Urinary bladder (tissue), 3 donors: ENCODE measurements at regions not wholly inside any gene's neighbourhood (a gene's known extent, or its start where the extent isn't known, plus 50 kb on each side); places are given as distances from the start of the nearest gene placed in this dataset.
"Not testable (repeated sequence)": the region's sequence is repeated elsewhere in the genome, so short reads cannot be mapped to it uniquely, and the experiment has no call there.

Experiments
- DNase-seq: peaks from one replicate; pipeline ENCODE4 v3.0.0-alpha.2; 2015; ENCODE audit errors: extremely low spot score
- H3K27ac ChIP-seq: one replicate; pipeline ENCODE4 v1.5.1; 2013; ENCODE audit warnings: low read depth, mild to moderate bottlenecking, moderate library complexity
- H3K36me3 ChIP-seq: one replicate; pipeline ENCODE4 v1.6.1; 2013; ENCODE audit warnings: mild to moderate bottlenecking, moderate library complexity; ENCODE audit not compliant: insufficient read depth
- H3K4me1 ChIP-seq: one replicate; pipeline ENCODE4 v1.6.1; 2013; ENCODE audit warnings: mild to moderate bottlenecking, moderate library complexity; ENCODE audit not compliant: insufficient read depth
- H3K4me3 ChIP-seq: one replicate; pipeline ENCODE4 v1.5.1; 2013; ENCODE audit warnings: low read depth, low read length
- WGBS: extraction: QIAGEN DNeasy Blood & Tissue Kit; methylation state at CpG from one replicate; pipeline ENCODE4 v1.1.7; 2013; 5-methylcytosine and 5-hydroxymethylcytosine counted together
- donor health status: healthy with polysubstance abuse.
- donor health status: healthy.

DNA sequence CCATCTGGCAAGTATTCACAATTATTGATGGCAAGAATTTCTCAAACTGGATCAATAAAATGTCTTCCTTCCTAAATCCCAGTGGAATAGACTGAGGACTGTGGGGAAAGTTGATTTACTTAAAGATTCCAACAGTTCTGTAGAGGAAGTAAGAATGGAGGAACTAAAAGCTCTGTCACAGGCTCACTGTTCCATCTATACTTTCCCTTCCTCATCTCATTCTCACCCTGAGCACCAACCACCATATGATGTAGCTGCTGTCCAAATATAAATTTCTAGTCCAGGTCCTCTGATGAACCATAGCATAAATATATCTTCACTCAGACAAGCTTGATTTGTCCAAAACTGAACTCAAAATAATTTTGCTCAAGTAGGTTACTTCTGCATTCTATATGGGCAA, 786.9 kb downstream of the TTLL7 start:
- H3K36me3 ChIP-seq, DNase-seq, H3K27ac ChIP-seq, H3K4me3 ChIP-seq, H3K4me1 ChIP-seq: not testable (repeated sequence)

DNA sequence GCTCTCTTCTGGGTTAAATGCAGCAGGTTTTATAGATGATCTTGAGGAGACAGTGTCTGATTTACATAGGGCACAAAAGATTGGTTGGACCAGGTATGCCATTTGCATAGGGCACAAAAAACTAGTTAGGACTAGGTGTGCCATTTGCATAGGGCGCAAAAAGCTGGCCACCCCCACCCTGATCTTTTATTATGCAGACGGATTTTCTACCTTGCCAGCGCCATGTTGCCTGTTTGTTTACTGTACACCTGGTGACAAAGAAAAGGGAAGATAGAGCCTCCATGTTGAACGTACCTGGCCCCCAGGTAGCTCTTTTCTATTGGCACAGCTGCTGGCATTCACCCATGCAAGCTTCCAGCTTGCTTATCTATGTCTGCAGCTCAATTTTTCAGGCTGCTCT, 790.4 kb downstream of the TTLL7 start:
- H3K4me3 ChIP-seq, H3K4me1 ChIP-seq, H3K27ac ChIP-seq, H3K36me3 ChIP-seq, DNase-seq: not testable (repeated sequence)
- WGBS: 93% methylated on average over 4 of the region's 4 CpGs

DNA sequence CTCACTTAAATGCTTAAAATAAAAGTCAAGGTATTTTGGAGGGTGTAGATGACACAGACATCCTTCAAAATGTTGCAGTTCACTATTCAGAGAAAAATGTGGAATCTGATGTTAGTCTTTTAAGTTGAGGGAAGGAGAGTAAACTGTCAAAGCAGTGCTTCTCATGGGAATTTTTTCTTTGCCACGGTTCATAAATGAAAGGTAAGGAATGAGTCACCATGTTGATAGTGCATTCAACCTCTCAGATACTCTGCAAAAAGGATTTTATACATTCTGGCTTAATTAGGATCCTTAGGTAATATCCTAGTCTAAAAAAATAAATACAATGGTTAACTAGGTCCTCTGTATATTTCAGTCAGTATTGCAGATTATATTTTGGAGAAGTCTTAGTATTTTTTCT, 804.3 kb downstream of the TTLL7 start:
- not testable (repeated sequence) for H3K36me3 ChIP-seq, H3K4me1 ChIP-seq, H3K27ac ChIP-seq, H3K4me3 ChIP-seq, DNase-seq
- WGBS: 71% methylated on average over 1 of the region's 1 CpG

DNA sequence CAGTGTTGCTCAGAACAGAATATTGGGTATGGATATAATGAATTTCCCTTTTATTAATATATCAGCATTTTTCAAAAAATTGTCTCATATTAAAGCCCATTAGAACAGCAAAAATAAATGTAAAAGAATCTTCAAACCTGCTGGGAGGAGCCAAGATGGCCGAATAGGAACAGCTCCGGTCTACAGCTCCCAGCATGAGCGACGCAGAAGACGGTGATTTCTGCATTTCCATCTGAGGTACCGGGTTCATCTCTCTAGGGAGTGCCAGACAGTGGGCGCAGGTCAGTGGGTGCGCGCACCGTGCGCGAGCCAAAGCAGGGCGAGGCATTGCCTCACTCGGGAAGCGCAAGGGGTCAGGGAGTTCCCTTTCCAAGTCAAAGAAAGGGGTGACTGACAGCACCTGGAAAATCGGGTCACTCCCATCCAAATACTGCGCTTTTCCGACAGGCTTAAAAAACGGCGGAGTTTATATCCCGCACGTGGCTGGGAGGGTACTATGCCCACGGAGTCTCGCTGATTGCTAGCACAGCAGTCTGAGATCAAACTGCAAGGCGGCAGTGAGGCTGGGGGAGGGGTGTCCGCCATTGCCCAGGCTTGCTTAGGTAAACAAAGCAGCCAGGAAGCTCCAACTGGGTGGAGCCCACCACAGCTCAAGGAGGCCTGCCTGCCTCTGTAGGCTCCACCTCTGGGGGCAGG, 816.8 kb downstream of the TTLL7 start:
- not testable (repeated sequence) for H3K4me1 ChIP-seq, DNase-seq, H3K36me3 ChIP-seq, H3K27ac ChIP-seq, H3K4me3 ChIP-seq
- 91% methylated on average over 26 of the region's 26 CpGs for WGBS

DNA sequence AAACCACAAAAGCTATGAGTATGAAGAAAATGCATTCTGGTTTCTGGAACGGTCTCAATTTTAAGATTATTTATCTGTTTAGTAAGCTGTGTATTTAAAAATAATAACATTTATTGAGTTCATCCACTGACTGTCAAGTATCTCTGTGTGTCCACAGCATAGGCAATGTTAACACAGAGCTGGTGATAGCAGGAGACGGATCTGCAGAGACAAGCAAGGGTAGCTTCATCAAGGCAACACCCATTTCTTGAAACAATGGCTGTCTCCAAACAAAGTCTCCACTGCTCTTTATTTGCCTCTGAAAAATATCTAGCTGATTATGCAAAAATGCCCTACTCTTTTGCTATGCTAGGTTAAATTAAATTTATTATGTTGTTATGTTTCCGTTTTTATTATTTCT, 818.3 kb downstream of the TTLL7 start:
- H3K36me3 ChIP-seq, H3K4me1 ChIP-seq, DNase-seq, H3K27ac ChIP-seq, H3K4me3 ChIP-seq: not testable (repeated sequence)
- 64% methylated on average over 3 of the region's 3 CpGs for WGBS

DNA sequence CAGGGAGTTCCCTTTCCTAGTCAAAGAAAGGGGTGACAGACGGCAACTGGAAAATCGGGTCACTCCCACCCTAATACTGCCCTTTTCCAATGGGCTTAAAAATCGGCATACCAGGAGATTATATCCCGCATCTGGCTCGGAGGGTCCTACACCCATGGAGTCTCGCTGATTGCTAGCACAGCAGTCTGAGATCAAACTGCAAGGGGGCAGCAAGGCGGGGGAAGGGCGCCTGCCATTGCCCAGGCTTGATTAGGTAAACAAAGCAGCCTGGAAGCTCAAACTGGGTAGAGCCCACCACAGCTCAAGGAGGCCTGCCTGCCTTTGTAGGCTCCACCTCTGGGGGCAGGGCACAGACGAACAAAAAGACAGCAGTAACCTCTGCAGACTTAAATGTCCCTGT, 831.3 kb downstream of the TTLL7 start:
- 82% methylated on average over 8 of the region's 9 CpGs for WGBS
- not testable (repeated sequence) for H3K4me3 ChIP-seq, H3K4me1 ChIP-seq, DNase-seq, H3K36me3 ChIP-seq, H3K27ac ChIP-seq

DNA sequence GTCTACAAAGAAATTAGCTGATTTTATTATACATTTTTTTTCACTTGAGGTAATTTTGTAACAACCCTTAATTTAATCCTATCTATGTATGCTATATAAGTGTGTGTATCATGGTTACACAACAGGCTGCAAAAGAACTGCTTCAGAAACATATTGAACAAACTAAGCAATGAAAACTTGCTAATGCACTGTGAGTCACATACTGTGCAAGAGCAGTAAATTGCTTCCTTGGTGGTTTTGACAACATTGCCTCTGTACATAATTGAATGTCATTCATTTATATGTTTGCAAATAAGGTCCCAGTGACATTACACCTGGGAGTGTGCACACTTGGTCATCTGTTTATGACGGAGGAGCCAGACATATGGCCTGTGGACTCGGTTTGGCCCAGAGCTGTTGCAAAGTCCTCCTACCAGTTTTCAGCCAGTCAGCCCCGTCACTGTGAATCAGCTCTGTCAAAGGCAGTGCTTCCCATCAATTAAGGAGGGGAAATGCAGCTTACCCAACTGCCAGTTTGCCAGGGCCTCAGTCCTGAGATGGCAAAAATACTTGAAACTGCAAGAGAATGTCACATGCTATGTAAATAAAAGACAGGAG, 835.0 kb downstream of the TTLL7 start:
- H3K4me1 ChIP-seq, DNase-seq, H3K36me3 ChIP-seq, H3K4me3 ChIP-seq, H3K27ac ChIP-seq: not testable (repeated sequence)
- WGBS: 84% methylated on average over 3 of the region's 3 CpGs

DNA sequence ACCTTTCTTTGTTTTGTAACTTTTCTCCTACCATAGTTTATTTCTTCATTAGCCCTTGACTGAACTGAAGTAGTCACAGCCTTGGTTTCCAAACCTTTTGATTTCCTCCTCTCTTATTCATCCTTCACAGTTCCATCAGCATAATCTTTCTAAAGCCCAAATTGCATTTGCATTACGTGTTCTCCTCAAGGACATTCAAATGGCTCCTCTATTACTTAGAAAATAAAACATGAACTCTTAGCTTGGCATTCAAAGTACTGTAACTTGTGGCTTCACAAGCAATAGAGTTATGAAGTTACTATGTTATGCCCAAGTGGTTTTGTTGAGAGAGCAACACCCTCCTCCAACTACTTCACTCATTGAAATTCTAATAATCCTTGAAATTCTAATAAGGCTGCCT, 840.0 kb downstream of the TTLL7 start:
- not testable (repeated sequence) for H3K4me3 ChIP-seq, H3K4me1 ChIP-seq, H3K27ac ChIP-seq, H3K36me3 ChIP-seq, DNase-seq
- no CpG with 5 or more reads among the region's 1 CpG for WGBS

DNA sequence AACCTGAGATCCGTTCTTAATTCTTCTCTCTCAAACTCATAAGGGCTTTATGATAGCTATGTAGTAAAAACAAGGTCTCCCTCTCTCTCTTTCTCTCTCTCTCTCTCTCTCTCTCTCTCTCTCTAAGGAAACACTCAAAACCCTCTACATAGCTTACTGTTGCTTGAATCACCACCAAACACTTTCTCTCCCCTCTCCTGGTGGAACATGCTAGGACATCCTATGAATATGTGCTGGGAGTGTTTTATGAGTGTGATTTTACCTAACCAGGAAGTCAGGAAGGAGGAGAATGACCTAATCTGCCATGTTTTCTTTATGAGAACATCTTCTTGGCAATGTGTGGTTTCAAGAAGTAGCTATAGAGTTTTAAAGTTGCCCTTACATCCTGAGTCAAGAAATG, 844.6 kb downstream of the TTLL7 start:
- not testable (repeated sequence) for H3K4me3 ChIP-seq, DNase-seq, H3K4me1 ChIP-seq, H3K36me3 ChIP-seq, H3K27ac ChIP-seq
- 83% methylated on average over 1 of the region's 1 CpG for WGBS

DNA sequence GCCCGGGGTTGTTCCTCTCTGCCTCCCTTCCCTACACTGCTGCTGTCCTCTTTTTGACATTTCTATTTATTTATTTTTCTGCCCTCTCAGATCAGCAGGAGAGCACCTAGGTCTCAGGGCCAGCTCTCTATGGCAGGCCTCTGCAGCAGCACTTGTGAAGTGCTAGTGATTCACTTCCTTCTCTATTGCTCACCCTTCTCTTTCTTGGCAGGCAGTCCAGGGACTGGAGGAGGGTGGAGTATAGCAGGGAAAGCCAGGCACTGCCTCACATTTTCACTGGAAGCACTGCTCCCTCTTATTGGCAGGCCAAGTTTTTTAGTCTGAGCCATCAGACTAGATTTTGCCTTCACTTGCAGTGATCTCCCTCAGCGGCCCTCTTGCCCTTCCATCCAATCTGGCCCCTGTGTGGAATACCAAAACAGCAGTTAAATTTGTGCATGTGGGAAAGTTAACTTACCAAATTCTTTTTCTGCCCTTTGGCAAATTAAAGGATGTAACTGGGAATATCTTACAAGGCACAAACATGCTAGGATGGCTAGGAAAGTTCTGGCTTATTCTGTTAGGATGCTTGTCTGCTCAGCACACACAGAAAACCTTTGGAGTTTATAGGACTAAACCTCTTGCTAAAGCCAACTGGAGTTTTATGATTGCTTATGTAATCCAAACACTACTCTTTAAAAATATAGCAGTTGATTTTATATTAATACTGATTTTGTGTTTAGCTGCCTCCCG, 847.6 kb downstream of the TTLL7 start:
- not testable (repeated sequence) for H3K4me1 ChIP-seq, H3K27ac ChIP-seq, H3K36me3 ChIP-seq, DNase-seq, H3K4me3 ChIP-seq
- 32% methylated on average over 2 of the region's 3 CpGs for WGBS

DNA sequence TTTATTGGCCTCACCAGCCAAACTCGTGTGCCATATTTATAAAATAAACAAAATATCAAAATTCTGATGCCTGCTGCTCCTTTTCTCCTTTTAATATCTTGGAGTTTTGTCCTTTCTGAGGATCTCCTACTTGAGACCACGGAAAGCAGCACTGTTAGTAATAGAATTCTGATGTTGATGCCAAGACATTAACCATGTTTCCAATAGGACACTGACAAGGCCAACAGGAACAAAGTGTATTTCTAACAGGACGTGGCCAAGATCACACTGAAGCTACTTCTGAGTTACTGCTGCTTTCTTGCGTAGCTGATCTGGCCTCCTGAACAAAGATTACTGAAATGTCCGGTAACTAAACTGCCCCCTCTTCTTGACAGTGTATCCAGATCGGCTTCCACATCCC, 848.5 kb downstream of the TTLL7 start:
- H3K4me3 ChIP-seq, H3K36me3 ChIP-seq, H3K27ac ChIP-seq, H3K4me1 ChIP-seq, DNase-seq: not testable (repeated sequence)
- WGBS: 37% methylated on average over 6 of the region's 6 CpGs

DNA sequence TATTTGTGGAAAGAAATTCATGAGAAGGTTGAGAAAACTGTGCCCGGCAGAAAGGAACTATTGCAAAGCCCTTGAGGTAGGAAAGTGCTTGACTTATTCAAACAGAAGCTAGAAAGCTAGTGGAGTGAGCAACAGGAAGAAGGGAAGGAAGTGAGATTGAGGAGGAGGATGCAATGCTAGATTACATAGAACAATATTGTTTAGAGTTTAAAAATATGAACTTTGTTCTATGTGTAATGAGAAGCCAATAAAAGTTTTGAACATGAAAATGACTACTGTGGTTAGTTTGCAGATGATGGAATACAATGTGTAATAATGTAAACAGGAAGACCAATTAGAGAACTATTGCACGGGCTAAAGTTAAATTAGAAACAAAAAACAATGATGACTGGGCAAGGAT, 853.1 kb downstream of the TTLL7 start:
- DNase-seq, H3K27ac ChIP-seq, H3K36me3 ChIP-seq, H3K4me1 ChIP-seq, H3K4me3 ChIP-seq: not testable (repeated sequence)
- WGBS: 70% methylated on average over 1 of the region's 2 CpGs

DNA sequence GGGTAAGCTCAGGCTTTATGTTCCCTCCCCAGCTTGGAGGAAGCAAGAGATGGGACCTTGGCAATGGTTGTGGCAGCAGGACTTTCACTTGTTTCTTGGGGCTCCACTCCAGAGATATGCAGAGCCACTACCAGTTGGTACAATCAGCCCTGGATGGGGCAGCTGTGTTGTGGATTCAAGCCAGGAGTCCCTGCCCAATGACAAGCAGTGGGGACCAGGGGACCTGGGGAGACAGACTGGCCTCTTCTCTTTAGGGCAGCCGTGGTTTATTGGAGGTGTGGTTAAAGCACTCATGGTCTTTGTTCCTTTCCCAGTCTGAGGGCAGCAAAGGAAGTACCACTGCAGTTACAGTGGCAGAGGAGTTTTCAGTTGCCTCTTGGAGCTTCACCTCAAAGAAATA, 856.1 kb downstream of the TTLL7 start:
- 71% methylated on average over 1 of the region's 1 CpG for WGBS
- H3K4me3 ChIP-seq, H3K36me3 ChIP-seq, DNase-seq, H3K4me1 ChIP-seq, H3K27ac ChIP-seq: not testable (repeated sequence)

DNA sequence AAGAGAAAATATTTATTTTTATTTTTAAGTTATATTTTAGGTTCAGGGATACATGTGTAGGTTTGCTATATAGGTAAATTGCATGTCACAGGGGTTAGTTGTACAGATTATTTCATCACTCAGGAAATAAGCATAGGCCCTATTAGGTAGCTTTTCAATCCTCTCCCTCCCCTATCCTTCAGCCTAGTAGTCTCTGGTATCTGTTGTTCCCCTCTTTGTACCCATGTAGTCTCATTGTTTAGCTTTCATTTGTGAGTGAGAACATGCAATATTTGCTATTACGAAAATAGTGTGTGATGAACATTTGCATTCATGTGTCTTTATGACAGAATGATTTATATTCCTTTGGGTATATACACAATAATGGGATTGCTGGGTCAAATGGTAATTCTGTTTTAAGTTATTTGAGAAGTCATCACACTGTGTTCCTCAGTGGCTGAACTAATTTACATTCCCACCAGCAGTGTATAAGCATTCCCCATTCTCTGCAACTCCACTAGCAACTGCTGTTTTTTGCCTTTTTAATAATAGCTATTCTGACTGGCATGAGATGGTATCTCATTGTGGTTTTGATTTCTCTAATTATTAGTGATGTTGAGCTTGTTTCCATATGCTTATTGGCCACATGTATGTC, 863.3 kb downstream of the TTLL7 start:
- DNase-seq, H3K27ac ChIP-seq, H3K4me1 ChIP-seq, H3K36me3 ChIP-seq, H3K4me3 ChIP-seq: not testable (repeated sequence)
- 89% methylated on average over 1 of the region's 1 CpG for WGBS
